ENCODE measurements at regions not wholly inside any gene's neighbourhood (a gene's known extent, or its start where the extent isn't known, plus 50 kb on each side); places are given as distances from the start of the nearest gene placed in this dataset.

DNA sequence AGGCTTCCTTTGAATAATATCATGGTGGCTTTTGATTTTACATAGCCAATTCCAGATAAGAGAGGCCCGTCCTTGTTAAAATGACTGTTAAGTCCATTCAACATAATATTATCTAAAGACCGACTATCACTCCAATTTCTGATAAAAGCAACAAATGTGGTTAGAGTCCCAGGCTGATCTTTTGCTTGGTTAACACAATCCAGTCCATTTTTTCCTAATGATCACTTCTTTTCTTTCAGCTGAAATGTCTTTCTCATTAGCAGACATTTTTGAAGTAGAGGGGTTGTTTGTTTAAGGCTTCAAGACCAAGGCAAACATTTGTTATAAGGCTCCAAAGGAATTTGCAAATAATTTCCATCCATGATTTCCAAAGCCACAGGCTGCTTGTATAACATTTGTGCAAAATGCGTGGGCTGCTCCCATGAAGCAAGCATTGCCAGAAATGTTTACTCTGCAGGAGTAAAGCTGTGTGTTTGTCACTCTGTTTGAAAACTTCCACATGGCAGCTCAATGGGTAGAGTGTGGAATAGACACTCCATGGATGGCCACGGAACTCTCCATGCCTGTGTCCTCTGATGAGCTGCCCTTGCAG lies 111.5 kb downstream of the PSMG1 start:
- no peaks in the 10 kb centered on the region; the same call in 2 of the 3 replicates for H3K9me3 ChIP-seq (replicated peaks; ENCODE audit: control insufficient read depth, insufficient read depth, low read length)
- no peak for DNase-seq (ENCODE audit: low read depth, low spot score)
- POLR2A ChIA-PET, result no interaction called here
- in situ Hi-C loops (cut with MboI) (no loop called here), intact Hi-C loops (cut with micrococcal nuclease; ENCODE audit: unreplicated experiment) (no loop called here)
- no peaks in the 10 kb centered on the region for H3K4me1 ChIP-seq (ENCODE audit: control insufficient read depth, insufficient read depth, low read length)
- H3K9ac ChIP-seq (ENCODE audit: control insufficient read depth, insufficient read depth, low read length), result no peak overlapping the region
- H3K4me2 ChIP-seq (ENCODE audit: control insufficient read depth, insufficient read depth), result no peak overlapping the region
- FAIRE-seq, result no peak
- RAD21 ChIA-PET (ENCODE audit: unreplicated experiment), result no interaction called here
- H3K79me2 ChIP-seq (ENCODE audit: control insufficient read depth, insufficient read depth, low read length), result no peaks in the 10 kb centered on the region
- SMC1A ChIA-PET (ENCODE audit: uncharacterized antibody, unreplicated experiment), result interaction anchor here (0.5 kb wide), 1 partner anchor 264 kb away, joined by 3 read pairs; no protein-coding TSS in a partner anchor
- BruUV-seq (replicated peaks), result no TSS peak
- H3K27ac ChIP-seq (ENCODE audit: control insufficient read depth, insufficient read depth), result no peak overlapping the region
- H3K4me3 ChIP-seq, result no peak overlapping the region
- CTCF ChIA-PET, result no interaction called here
- H3K36me3 ChIP-seq (ENCODE audit: control insufficient read depth in 2 of 2, insufficient read depth in 2 of 2, low read length in 1 of 2), result no peaks in the 10 kb centered on the region
- no peak for ATAC-seq
- 22% methylated on average over 4 of the region's 4 CpGs for WGBS (ENCODE audit: insufficient coverage, insufficient replicate concordance, low lambda C conversion rate, missing lambda C conversion rate)
- no peak overlapping the region for H2AFZ ChIP-seq (ENCODE audit: control insufficient read depth, low read depth, low read length)
- no peaks in the 10 kb centered on the region for H3K27me3 ChIP-seq (replicated peaks in 1 of 2; ENCODE audit: control insufficient read depth in 2 of 2, insufficient read depth in 2 of 2, low read length in 1 of 2)
- no peaks in the 10 kb centered on the region for H4K20me1 ChIP-seq (ENCODE audit: control insufficient read depth, insufficient read depth)
- TF ChIP-seq NFXL1 (IDR thresholded peaks at IDR 0.05; ENCODE audit: borderline replicate concordance) (no peak), NFIC (IDR thresholded peaks at IDR 0.05; ENCODE audit: low read depth, low read length) (no peak), E2F8 (IDR thresholded peaks at IDR 0.05; ENCODE audit: low read depth, partially characterized antibody) (no peak), ZSCAN29 (IDR thresholded peaks at IDR 0.05) (no peak), BMI1 (IDR thresholded peaks at IDR 0.05; ENCODE audit: borderline replicate concordance) (no peak), SRF (IDR thresholded peaks at IDR 0.05; ENCODE audit: low read depth in 2 of 2, low read length in 2 of 2) (no peak), BCL3 (IDR thresholded peaks at IDR 0.05; ENCODE audit: borderline replicate concordance, insufficient read depth, low read depth, low read length, poor library complexity, severe bottlenecking) (no peak), BACH1 (IDR thresholded peaks at IDR 0.05; ENCODE audit: borderline replicate concordance) (no peak), NR2C2 (IDR thresholded peaks at IDR 0.05; ENCODE audit: borderline replicate concordance, control insufficient read depth, insufficient read length, low read depth) (no peak), MEF2B (IDR thresholded peaks at IDR 0.05; ENCODE audit: partially characterized antibody, poor library complexity, severe bottlenecking) (no peak)
- TF ChIP-seq, protein P1, sequence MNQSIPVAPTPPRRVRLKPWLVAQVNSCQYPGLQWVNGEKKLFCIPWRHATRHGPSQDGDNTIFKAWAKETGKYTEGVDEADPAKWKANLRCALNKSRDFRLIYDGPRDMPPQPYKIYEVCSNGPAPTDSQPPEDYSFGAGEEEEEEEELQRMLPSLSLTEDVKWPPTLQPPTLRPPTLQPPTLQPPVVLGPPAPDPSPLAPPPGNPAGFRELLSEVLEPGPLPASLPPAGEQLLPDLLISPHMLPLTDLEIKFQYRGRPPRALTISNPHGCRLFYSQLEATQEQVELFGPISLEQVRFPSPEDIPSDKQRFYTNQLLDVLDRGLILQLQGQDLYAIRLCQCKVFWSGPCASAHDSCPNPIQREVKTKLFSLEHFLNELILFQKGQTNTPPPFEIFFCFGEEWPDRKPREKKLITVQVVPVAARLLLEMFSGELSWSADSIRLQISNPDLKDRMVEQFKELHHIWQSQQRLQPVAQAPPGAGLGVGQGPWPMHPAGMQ (IDR thresholded peaks at IDR 0.05; ENCODE audit: borderline replicate concordance), result no peak
- TF ChIP-seq, protein P2, sequence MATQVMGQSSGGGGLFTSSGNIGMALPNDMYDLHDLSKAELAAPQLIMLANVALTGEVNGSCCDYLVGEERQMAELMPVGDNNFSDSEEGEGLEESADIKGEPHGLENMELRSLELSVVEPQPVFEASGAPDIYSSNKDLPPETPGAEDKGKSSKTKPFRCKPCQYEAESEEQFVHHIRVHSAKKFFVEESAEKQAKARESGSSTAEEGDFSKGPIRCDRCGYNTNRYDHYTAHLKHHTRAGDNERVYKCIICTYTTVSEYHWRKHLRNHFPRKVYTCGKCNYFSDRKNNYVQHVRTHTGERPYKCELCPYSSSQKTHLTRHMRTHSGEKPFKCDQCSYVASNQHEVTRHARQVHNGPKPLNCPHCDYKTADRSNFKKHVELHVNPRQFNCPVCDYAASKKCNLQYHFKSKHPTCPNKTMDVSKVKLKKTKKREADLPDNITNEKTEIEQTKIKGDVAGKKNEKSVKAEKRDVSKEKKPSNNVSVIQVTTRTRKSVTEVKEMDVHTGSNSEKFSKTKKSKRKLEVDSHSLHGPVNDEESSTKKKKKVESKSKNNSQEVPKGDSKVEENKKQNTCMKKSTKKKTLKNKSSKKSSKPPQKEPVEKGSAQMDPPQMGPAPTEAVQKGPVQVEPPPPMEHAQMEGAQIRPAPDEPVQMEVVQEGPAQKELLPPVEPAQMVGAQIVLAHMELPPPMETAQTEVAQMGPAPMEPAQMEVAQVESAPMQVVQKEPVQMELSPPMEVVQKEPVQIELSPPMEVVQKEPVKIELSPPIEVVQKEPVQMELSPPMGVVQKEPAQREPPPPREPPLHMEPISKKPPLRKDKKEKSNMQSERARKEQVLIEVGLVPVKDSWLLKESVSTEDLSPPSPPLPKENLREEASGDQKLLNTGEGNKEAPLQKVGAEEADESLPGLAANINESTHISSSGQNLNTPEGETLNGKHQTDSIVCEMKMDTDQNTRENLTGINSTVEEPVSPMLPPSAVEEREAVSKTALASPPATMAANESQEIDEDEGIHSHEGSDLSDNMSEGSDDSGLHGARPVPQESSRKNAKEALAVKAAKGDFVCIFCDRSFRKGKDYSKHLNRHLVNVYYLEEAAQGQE (IDR thresholded peaks at IDR 0.05; ENCODE audit: low read depth, low read length), result no peak
- TF ChIP-seq, protein P3, sequence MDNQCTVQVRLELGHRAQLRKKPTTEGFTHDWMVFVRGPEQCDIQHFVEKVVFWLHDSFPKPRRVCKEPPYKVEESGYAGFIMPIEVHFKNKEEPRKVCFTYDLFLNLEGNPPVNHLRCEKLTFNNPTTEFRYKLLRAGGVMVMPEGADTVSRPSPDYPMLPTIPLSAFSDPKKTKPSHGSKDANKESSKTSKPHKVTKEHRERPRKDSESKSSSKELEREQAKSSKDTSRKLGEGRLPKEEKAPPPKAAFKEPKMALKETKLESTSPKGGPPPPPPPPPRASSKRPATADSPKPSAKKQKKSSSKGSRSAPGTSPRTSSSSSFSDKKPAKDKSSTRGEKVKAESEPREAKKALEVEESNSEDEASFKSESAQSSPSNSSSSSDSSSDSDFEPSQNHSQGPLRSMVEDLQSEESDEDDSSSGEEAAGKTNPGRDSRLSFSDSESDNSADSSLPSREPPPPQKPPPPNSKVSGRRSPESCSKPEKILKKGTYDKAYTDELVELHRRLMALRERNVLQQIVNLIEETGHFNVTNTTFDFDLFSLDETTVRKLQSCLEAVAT (IDR thresholded peaks at IDR 0.05), result no peak

All from GM12878 (cell line).